OCI-LY3 (cell line): ENCODE measurements at regions not wholly inside any gene's neighbourhood (a gene's known extent, or its start where the extent isn't known, plus 50 kb on each side); places are given as distances from the start of the nearest gene placed in this dataset.

Experiments used
- EZH2phosphoT487 ChIP-seq: fragments of 200-600 bp; shearing (Covaris generic); IDR thresholded peaks from 2 replicates; pipeline ENCODE4 v1.6.1; 2018; ENCODE audit warnings: antibody characterized with exemption, mixed run types, low read depth
- TF ChIP-seq, protein P1 (sequence below): fragments of 200-600, 300-600 bp; sonication (generic); IDR thresholded peaks from 2 replicates; pipeline ENCODE4 v1.5.1; 2014; ENCODE audit warnings: antibody characterized with exemption, low read length, low read depth

DNA sequence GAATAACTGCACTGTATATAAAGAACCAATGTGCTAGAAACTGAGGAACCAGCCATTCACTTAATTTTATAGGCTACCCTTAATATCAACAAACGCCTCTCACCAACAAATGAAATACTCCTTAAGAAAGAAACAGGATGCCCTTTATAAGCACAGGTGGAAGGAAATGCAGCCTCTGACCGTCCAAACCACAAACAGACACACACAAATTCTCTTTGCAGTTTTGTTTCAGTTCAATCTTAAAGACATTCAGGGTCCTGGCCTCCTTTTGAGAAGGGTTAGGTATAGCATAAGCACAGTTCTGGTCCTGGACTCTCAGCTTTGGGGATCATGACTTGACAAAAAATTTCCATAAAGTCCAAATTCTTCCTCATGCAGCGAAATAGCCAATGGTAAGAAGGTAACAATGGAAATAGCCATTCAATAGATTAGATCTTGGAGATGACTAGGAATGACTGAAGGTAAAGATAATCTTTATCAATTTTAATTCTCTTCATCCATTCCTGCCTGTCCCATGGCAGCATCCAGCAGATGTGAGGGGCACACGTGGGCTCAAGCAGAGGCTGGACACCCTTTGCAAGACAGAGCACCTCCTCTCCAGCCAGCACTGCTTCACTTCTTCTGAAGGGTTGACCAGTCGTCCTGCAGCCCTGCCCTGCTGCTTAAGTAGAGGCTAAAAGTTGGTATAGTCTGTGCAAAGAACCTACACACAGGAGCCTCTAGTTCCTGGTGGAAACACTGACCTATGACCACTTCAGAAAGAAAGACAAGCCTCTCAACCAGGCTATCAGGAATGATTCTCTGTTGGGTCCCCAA, 123.9 kb downstream of the CD83 start:
- TF ChIP-seq, protein P1, sequence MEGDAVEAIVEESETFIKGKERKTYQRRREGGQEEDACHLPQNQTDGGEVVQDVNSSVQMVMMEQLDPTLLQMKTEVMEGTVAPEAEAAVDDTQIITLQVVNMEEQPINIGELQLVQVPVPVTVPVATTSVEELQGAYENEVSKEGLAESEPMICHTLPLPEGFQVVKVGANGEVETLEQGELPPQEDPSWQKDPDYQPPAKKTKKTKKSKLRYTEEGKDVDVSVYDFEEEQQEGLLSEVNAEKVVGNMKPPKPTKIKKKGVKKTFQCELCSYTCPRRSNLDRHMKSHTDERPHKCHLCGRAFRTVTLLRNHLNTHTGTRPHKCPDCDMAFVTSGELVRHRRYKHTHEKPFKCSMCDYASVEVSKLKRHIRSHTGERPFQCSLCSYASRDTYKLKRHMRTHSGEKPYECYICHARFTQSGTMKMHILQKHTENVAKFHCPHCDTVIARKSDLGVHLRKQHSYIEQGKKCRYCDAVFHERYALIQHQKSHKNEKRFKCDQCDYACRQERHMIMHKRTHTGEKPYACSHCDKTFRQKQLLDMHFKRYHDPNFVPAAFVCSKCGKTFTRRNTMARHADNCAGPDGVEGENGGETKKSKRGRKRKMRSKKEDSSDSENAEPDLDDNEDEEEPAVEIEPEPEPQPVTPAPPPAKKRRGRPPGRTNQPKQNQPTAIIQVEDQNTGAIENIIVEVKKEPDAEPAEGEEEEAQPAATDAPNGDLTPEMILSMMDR = no peak
- no peak for TF ChIP-seq EZH2phosphoT487
